ENCODE measurements at regions not wholly inside any gene's neighbourhood (a gene's known extent, or its start where the extent isn't known, plus 50 kb on each side); places are given as distances from the start of the nearest gene placed in this dataset.

DNA sequence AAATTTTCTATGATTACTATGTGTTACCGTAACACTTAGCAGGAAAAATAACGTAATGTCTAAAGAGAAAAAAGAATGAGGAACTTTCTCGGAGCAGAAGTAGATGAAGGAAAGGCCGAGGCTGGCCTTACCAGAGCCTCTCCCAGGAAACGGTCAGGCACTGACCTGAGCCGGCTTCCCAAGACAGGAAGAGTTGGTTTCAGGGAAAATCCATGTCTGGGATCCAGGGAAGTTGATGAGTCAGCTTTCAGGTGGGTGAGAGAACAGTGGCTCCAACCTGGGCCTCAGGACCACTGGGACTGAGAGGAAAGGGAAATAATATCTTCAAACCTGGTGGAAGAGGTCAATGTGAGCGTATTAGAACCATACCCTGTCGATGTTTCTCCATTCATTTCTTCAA is 93.3 kb upstream of the UBL3 start:
- peak overlapping the region; percentile 58 for H3K27ac Mint-ChIP-seq
- H3K4me3 Mint-ChIP-seq, result no peak overlapping the region

DNA sequence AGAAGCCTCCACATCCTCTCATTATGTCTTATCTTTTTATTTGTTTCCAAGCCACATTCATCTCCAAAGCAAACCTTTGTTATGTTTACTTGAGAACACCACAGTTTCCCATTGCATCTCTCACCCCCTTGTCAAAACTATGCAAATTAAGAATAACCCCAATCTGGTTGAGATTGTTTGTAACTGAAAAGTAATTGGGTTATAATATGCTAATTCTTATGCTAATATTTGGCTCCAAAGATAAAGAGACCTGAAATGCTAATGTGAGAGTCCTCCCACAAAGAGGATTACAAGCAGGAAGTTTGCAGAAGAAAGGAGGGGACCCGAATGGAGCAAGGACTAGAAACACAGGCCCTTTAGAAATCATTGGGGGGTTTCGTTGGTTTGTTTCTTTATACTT is 92.9 kb upstream of the UBL3 start:
- Mint-ChIP-seq H3K9me3 (no peaks in the 10 kb centered on the region), H3K27me3 (no peaks in the 10 kb centered on the region), H3K4me1 (ENCODE audit: low read depth) (peaks cover 51% of the 10 kb centered on the region), H3K36me3 (ENCODE audit: low read depth) (peaks cover 4% of the 10 kb centered on the region), H3K4me3 (no peak overlapping the region), H3K27ac (peak overlapping the region; percentile 58)
- TF ChIP-seq, protein P1, sequence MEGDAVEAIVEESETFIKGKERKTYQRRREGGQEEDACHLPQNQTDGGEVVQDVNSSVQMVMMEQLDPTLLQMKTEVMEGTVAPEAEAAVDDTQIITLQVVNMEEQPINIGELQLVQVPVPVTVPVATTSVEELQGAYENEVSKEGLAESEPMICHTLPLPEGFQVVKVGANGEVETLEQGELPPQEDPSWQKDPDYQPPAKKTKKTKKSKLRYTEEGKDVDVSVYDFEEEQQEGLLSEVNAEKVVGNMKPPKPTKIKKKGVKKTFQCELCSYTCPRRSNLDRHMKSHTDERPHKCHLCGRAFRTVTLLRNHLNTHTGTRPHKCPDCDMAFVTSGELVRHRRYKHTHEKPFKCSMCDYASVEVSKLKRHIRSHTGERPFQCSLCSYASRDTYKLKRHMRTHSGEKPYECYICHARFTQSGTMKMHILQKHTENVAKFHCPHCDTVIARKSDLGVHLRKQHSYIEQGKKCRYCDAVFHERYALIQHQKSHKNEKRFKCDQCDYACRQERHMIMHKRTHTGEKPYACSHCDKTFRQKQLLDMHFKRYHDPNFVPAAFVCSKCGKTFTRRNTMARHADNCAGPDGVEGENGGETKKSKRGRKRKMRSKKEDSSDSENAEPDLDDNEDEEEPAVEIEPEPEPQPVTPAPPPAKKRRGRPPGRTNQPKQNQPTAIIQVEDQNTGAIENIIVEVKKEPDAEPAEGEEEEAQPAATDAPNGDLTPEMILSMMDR (IDR thresholded peaks at IDR 0.05), result no peak
- no peak overlapping the region for H3K4me3 ChIP-seq (ENCODE audit: low read length)
- DNase-seq, result no peak
- H3K27me3 ChIP-seq (ENCODE audit: control insufficient read depth in 1 of 2, insufficient read depth in 2 of 2, low read length in 2 of 2), result no peaks in the 10 kb centered on the region
- no peak for ATAC-seq (ENCODE audit: poor library complexity)
- H3K4me1 ChIP-seq (ENCODE audit: insufficient read depth, low read length), result peaks cover 30% of the 10 kb centered on the region
- POLR2A ChIA-PET, result interaction anchor here (9.2 kb wide), 1 partner anchor 12 kb away, joined by 160 read pairs; no protein-coding TSS in a partner anchor
- H3K36me3 ChIP-seq (ENCODE audit: insufficient read depth, low read length), result peaks cover 2% of the 10 kb centered on the region
- intact Hi-C loops (cut with DNase I, micrococcal nuclease), result no loop called here
- CTCF ChIA-PET, result interaction anchor here (0.5 to 1.6 kb wide), 2 partner anchors 19 to 762 kb away, joined by 3 to 5 read pairs; no protein-coding TSS in a partner anchor
- H3K27ac ChIP-seq (ENCODE audit: low read depth in 1 of 2, low read length in 2 of 2), result no peak overlapping the region
- H3K9me3 ChIP-seq (ENCODE audit: control insufficient read depth in 1 of 2, insufficient read depth in 1 of 2, low read length in 2 of 2), result no peaks in the 10 kb centered on the region

More for the DNA sequence above, 93.3 kb upstream of the UBL3 start:
- CTCF ChIA-PET, result interaction anchor here (0.5 kb wide), 1 partner anchor 762 kb away, joined by 3 read pairs; no protein-coding TSS in a partner anchor
- TF ChIP-seq, protein P1 (IDR thresholded peaks at IDR 0.05), result no peak
- no peak overlapping the region for H3K4me3 ChIP-seq (ENCODE audit: low read length)
- DNase-seq, result no peak
- ATAC-seq (ENCODE audit: poor library complexity), result no peak
- intact Hi-C loops (cut with DNase I, micrococcal nuclease), result no loop called here
- peaks cover 47% of the 10 kb centered on the region for H3K4me1 Mint-ChIP-seq (ENCODE audit: low read depth)
- no peak overlapping the region for H3K27ac ChIP-seq (ENCODE audit: low read depth in 1 of 2, low read length in 2 of 2)
- no peaks in the 10 kb centered on the region for H3K9me3 Mint-ChIP-seq
- H3K4me1 ChIP-seq (ENCODE audit: insufficient read depth, low read length), result peaks cover 26% of the 10 kb centered on the region
- H3K27me3 ChIP-seq (ENCODE audit: control insufficient read depth in 1 of 2, insufficient read depth in 2 of 2, low read length in 2 of 2), result no peaks in the 10 kb centered on the region
- no peaks in the 10 kb centered on the region for H3K27me3 Mint-ChIP-seq
- POLR2A ChIA-PET, result interaction anchor here (3.8 kb wide), 1 partner anchor 8 kb away, joined by 22 read pairs; no protein-coding TSS in a partner anchor
- H3K9me3 ChIP-seq (ENCODE audit: control insufficient read depth in 1 of 2, insufficient read depth in 1 of 2, low read length in 2 of 2), result no peaks in the 10 kb centered on the region
- peaks cover 2% of the 10 kb centered on the region for H3K36me3 ChIP-seq (ENCODE audit: insufficient read depth, low read length)
- peaks cover 4% of the 10 kb centered on the region for H3K36me3 Mint-ChIP-seq (ENCODE audit: low read depth)

DNA sequence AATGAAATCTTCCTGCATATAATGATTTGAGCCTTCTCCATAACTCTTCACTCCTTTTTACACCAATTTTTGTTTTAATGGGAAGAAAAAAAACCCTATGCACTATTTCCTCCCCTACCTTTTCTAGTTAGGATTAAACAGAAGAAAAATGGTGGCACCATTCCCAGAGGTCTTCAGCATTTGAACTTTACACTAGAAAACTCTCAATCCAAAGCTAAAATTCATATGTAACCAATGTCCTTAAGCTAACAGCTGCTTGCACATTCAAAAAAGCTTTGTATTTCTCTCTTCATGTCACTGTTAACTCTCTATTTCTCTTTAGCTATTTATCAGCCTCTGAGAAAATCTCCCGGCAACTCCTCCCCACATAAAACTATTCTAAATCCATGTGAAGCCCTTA is 90.3 kb upstream of the UBL3 start:
- Mint-ChIP-seq H3K27ac (peak overlapping the region; percentile 56), H3K4me3 (no peak overlapping the region), H3K4me1 (ENCODE audit: low read depth) (peaks cover 76% of the 10 kb centered on the region), H3K36me3 (ENCODE audit: low read depth) (peaks cover 4% of the 10 kb centered on the region), H3K9me3 (no peaks in the 10 kb centered on the region), H3K27me3 (no peaks in the 10 kb centered on the region)
- no peak overlapping the region for H3K27ac ChIP-seq (ENCODE audit: low read depth in 1 of 2, low read length in 2 of 2)
- ChIA-PET POLR2A (interaction anchor here (0.8 to 9.2 kb wide), 2 partner anchors 15 to 172 kb away, joined by 4 to 160 read pairs; no protein-coding TSS in a partner anchor), CTCF (interaction anchor here (0.7 to 1.3 kb wide), 2 partner anchors 51 to 175 kb away, joined by 3 read pairs; no protein-coding TSS in a partner anchor)
- TF ChIP-seq, protein P1 (IDR thresholded peaks at IDR 0.05), result no peak
- H3K27me3 ChIP-seq (ENCODE audit: control insufficient read depth in 1 of 2, insufficient read depth in 2 of 2, low read length in 2 of 2), result no peaks in the 10 kb centered on the region
- peaks cover 55% of the 10 kb centered on the region for H3K4me1 ChIP-seq (ENCODE audit: insufficient read depth, low read length)
- H3K9me3 ChIP-seq (ENCODE audit: control insufficient read depth in 1 of 2, insufficient read depth in 1 of 2, low read length in 2 of 2), result no peaks in the 10 kb centered on the region
- ATAC-seq (ENCODE audit: poor library complexity) (no peak), DNase-seq (no peak)
- H3K4me3 ChIP-seq (ENCODE audit: low read length), result no peak overlapping the region
- intact Hi-C loops (cut with DNase I, micrococcal nuclease), result no loop called here
- peaks cover 2% of the 10 kb centered on the region for H3K36me3 ChIP-seq (ENCODE audit: insufficient read depth, low read length)
